GM04503 (cell line): ENCODE measurements at regions not wholly inside any gene's neighbourhood (a gene's known extent, or its start where the extent isn't known, plus 50 kb on each side); places are given as distances from the start of the nearest gene placed in this dataset.
"Not testable (repeated sequence)": the region's sequence is repeated elsewhere in the genome, so short reads cannot be mapped to it uniquely, and the experiment has no call there.

ENCODE experiments used
- DNase-seq: peaks from one replicate; pipeline ENCODE4 v3.0.0-alpha.2; 2012; ENCODE audit warnings: low read depth

DNA sequence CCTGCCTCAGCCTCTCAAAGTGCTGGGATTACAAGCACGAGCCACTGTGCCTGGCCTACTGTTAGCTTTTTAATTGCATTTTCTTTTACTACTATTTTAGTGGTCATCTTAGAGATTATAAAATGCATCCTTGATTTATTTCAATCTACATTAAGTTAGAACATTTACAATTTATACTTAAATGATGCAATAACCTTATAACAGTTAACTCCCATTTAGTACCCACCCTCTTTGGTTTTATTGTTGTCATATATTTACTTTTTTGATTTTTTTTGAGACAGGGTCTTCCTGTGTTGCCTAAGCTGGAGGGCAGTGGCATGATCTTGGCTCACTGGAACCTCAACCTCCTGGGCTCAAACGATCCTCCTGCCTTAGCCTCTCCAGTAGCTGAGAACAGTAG is 77.3 kb downstream of the PPCDC start:
- DNase-seq: no peak

DNA sequence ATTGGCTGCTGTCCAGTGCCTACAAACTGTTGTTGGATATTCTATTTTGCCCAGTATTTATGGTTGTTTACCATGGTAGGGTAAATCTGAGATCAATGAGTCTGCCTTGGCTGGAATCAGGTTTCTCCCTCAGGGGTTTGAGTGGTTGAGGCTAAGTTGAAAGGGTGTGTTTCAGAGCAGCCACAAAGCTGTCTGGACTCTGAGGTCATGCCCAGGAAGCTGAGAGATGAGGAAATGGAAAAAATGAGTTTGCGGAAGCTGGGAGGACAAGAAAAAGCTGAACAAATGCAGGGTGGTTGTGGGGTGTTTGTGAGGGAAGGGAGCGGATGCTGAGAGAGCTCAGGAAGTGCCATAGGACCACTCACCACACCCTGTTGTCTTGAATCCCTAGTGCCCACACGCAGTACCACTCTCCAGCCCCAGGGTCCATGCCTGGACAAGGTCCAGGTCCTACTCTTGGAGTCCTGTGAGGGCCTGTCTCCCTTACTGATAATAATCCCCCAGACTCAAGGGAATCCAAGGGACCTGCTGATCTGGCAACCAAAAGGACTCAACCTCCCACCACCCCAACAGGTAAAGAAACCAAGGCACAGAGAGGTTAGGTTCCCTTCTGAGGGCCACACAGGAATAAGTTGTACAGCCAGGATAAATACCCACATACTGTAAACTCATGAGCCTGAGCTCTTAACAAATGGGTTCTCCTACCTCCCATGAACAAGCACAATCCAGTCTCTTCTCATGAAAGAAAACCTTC is 81.6 kb downstream of the PPCDC start:
- DNase-seq: peak; percentile 63

DNA sequence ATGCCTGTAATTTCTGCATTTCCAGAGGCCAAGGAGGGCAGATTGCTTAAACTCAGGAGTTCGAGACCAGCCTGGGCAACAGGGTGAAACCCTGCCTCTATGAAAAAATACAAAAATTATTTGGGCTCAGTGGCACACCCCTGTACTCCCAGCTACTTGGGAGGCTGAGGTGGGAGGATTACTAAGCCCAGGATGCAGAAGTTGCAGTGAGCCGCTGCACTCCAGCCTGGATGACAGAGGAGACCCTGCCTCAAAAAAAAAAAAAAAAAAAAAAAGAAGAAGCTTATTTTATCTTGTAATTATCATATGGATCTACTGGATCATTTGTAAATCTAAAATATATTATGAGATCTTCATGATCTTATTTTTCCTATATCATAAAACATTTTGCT is 84.1 kb downstream of the PPCDC start:
- no peak for DNase-seq

DNA sequence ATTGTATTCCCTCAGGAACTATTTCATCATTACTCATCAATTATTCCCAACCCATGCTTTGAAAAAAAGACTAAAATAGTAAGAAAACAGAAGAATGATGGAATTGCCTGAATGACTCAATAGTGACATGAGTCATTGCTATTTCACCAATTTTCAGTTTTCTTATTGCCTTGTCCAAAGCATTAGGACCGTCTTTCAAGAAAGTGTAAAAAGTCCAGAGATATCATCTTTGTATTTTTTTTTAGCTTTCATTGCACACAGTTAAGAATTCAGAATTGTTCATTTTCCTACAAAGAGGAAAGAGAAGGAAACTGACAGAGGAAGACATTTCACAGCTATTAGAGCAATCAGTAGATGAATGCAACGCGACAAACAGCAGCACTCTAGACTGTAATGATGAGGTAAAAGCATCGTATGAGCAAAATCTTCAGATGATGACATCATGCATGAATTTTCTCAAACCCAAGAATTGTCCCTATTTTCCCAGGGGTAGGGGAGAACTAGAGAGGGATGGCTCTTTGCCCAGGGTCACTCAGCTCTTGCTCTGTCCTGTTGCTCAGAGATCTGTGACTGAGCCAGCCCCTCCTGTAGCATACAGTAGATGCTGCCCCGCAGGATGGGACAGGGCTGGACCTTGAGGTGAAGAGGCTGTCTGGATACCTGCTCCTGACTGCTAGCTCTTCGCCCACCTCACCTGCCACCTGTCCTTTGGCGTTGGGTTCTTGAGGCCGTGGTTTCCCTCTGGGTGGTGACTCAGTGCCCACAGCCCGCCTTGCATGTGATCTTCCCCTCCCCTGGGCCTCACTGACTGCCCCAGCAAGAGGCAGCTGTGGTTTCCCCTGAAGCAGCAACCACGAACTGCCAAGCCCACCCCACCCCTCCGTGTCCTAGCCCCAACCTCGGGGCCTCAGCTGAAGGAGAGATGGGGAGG is 84.8 kb downstream of the PPCDC start:
- peak; percentile 79 for DNase-seq

DNA sequence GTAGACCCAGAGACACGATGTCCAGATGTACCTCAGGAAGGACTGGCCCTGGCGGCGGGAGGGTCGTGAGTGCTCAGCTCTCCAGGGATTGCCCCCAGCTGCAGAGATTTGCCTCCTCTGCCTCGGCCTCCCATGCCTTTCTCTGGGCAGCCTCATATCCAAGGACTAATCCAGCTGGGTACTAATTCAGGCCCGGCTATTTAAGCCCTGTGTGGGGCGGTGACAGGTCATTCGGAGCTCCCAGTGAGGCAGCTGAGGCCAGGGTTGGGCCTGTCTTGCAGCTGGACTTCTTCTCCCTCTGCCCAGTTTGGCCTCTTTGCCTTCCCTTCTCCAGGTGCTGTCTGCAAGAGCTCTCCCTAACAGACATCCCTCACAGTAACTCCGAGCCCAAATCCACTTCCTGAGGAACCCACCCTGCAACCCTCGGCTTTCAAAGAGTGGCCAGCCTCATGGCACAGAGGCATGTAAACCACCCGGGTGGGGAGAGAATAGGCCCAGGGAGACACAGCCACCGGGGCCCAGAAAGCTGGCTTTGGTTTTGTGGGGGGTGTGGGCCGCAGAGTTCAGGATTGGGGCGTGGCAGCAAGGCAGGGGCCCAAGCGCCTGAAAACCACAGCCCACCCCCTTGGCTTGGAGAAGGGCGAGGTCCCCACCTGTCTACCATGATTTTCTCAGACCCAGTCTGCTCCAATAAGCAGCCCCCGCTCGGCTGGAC is 85.8 kb downstream of the PPCDC start:
- no peak for DNase-seq

DNA sequence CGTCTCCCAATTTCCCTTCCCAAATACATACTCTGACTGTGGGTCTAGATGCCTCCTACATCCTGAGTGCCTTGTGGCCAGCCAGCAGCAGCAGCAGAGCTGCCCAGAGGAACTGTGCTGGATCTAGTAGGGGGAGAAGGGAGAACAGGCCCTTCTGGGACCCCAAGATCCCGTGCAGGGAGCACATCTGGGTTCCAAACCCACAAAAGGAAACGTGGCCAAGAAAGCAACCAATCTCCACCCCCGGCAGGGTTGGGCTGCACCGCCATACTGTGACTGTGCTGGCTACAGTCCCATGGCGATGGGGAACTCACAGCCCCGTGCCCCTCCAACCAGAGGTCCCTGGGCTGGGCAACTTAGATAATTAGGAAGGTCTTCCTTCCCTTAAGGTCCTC is 86.3 kb downstream of the PPCDC start:
- DNase-seq: no peak

DNA sequence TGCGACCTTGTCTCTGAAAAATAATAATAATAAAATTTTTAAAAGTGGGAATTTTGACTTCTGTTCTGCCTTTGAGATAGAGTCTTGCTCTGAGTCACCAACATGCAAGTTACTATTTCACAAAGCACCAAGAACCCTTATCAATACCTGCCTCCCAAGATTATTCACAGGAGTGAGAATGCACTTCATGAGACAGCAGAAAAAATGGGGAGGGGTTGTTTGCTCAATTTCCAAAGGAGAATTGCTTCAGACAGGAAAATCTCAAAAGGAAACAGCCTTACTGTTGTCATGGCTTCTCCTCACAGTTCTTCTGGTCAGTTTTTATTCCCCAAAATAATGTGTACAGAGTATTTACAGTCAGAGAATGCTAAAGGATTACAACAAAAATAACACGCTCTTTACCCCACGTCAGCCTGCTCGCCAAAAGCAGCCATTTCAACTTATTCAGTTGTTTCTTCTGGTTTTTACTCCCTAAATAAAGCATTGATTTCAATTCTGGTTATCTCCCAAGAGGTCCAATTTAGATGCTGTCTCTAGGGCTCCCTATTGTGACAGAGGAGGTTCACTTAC is 89.0 kb downstream of the PPCDC start:
- DNase-seq: no peak

DNA sequence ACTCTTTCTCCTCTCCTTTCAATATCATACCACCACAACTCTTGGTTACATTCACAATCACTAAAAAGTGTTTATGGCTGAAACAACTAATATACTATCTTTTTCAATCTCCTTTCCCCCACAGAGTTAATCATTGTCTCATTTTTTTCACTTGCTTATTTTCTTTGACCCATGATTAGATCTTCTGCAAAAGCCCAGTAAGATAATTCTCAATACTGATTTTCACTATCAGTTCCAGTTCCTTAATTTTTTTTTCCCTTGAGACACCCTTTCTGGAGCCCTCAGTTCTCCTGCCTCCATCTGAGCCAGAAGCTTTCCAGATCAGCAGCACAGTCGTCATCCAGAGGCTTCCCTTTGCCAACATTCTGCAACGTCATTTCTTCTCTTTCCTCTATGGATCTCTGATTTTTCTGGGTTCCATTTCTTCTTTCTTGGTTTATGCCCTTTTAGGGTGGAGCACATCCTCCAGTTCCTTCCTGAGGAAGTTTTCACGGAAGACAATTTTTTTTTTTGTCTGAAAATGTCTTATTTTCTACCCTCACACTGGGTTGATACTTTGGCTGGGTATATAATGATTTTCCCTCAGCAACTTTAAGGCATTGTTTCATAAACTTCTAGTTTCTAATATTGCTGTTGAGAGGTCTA is 88.7 kb upstream of the C15orf39 start:
- no peak for DNase-seq

DNA sequence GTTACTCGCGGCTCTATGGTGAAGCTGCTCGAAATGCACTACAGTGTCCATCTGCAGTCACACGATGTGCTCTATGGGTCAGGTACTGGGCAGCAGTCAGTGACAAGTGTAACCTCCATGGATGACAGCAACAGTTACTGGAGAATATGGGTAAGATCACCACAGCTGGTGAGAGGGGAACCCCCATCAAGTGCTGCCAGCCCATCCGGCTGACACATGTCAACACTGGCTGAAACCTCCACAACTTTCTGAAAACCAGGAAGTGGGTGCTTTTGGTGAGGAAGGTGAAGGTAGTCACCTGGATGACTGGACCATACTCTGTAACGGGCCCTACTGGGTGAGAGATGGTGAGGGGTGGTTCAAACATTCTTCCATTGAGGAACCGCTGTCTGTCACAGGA is 87.4 kb upstream of the C15orf39 start:
- DNase-seq: no peak

DNA sequence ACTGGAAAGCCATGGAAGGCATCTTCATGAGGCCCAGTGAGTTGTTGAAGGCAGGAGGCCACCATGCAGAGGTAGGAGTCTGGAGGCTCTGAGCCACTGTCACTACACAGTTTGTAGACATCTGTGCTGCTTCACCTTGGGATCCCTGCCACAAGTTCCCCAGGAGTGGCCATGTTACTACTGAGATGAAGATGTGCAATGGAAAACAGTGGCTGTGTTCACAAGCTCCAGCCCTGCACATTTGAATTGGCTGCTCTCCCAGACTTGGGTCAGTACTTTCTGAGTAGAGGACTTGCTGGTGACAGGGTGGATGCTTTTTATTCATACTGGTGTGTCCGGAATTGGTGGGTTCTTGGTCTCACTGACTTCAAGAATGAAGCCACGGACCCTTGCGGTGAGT is 86.9 kb upstream of the C15orf39 start:
- DNase-seq: no peak

DNA sequence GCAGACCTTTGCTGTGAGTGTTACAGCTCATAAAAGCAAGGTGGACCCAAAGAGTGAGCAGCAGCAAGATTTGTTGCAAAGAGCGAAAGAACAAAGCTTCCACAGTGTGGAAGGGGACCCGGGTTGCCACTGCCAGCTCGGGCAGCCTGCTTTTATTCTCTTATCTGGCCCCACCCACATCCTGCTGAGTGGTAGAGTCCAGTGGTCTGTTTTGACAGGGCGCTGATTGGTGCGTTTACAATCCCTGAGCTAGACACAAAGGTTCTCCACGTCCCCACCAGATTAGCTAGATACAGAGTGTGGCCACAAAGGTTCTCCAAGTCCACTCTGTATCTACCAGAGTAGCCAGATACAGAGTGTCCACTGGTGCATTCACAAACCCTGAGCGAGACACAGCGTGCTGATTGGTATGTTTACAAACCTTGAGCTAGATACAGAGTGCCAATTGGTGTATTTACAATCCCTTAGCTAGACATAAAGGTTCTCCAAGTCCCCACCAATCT is 86.2 kb upstream of the C15orf39 start:
- DNase-seq: not testable (repeated sequence)

DNA sequence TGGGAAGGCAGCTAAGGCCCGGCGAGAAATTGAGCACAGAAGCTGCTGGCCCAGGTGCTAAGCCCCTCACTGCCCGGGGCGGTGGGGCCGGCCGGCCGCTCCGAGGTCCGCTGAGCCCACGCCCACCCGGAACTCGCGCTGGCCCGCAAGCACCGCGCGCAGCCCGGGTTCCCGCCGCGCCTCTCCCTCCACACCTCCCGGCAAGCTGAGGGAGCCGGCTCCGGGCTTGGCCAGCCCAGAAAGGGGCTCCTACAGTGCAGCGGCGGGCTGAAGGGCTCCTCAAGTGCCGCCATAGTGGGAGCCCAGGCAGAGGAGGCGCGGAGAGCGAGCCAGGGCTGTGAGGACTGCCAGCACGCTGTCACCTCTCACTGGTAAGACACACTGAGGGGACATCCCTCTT is 85.5 kb upstream of the C15orf39 start:
- not testable (repeated sequence) for DNase-seq

DNA sequence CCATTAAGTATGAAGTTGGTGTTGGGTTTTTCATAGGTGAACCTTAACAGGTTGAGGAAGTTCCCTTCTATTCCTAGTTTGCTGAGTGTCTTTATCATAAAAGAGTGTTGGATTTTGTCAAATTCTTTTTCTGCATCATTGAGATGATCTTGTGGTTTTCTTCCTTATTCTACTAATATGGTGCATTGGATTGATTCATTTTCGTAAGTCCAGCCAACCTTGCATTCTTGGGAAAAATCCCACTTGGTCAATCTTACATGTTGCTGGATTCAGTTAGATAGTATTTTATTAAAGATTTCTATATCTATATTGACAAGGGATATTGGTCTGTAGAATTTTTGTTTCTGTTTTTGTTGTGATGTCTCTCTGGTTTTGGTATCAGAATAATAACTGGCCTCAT is 83.7 kb upstream of the C15orf39 start:
- no peak for DNase-seq

DNA sequence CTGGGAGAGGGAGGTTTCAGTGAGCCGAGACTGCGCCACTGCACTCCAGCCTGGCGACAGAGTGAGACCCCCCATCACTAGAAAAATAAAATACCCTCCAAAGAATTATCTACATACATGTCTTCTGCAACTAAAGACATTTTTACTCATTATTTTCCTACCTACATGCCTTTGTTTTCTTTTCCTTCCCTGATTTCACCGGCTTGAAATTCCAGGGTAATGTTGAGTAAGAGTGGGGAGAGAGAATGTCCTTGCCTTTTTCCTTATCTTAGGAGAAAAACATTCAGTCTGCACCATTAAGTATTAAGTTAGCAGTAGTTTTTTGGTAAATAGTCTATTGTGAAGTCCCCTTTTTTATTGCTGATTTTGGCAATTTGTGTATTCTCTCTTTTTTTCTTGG is 82.4 kb upstream of the C15orf39 start:
- not testable (repeated sequence) for DNase-seq

DNA sequence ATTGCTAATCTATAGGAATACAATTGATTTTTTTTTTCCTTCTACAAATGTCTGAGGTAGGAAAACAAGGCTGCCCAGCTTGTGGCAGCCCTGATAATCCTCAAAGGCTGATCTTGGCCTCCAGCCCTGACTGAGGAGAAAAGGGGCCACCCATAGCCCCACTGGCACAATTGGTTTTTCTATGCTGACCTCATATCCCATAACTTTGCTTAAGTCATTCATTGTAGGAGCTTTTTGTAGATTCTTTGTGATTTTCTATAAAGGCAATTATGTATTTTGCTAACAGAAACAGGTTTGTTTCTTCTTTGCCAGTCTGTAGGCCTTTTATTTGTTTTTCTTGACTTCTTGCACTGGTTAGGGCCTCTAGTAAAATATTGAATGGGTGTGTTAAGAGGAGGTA is 80.2 kb upstream of the C15orf39 start:
- DNase-seq: no peak

DNA sequence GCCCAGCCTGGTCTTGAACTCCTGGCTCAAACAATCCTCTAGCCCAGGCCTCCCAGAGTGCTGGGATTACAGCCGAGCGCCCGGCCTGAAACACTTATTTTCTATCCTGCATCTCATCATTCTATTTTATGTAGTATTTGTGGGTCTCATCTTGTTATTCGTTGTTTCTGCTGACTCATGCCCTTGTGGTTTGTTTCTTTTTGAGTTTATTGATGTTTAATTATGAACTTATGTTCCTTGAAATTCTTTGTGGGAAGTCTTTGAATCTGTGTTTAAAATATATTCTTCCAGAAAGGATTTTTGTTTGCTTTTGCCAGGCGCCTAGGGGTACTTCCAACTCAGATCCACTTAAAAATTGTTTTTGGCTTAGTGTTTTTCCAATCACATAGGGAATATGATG is 78.3 kb upstream of the C15orf39 start:
- peak; percentile 88 for DNase-seq

DNA sequence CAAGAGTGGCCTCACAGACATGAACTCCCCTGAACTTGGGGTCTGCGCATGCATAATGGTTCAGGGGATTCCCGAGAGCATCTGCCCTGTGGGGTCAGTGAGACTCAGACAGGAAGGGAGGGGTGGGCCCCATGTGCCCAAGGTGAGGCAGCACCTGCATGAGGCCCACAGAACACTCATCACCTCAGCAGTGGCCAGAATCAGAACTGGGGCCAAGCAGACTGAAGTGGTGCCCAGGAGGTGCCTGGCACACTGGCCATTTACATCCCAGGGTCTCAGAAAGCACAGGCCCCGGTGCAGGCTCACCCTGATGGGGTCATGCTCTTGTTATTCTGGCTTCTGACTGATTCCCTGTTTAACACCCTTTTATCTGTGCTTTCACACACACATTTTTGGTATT is 77.4 kb upstream of the C15orf39 start:
- DNase-seq: not testable (repeated sequence)

DNA sequence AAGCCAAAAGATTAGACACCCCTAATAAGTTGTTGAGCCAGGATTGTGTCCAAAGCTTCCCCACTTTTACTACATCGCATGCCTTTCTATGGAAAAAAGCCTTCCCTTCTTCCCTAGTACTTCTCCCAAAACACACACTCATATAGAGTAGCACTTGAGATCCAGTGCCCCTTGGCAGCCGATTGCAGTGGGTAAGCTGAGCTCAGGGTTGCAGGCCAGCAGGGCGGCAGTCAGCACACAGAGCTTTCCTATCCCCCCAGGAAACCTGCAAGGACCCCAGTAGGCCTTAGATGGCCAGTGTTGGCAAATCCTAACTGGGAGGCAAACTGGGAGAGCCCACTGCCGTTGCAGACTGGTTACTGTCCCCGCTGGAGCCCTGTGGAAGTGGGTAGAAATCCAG is 75.7 kb upstream of the C15orf39 start:
- no peak for DNase-seq

DNA sequence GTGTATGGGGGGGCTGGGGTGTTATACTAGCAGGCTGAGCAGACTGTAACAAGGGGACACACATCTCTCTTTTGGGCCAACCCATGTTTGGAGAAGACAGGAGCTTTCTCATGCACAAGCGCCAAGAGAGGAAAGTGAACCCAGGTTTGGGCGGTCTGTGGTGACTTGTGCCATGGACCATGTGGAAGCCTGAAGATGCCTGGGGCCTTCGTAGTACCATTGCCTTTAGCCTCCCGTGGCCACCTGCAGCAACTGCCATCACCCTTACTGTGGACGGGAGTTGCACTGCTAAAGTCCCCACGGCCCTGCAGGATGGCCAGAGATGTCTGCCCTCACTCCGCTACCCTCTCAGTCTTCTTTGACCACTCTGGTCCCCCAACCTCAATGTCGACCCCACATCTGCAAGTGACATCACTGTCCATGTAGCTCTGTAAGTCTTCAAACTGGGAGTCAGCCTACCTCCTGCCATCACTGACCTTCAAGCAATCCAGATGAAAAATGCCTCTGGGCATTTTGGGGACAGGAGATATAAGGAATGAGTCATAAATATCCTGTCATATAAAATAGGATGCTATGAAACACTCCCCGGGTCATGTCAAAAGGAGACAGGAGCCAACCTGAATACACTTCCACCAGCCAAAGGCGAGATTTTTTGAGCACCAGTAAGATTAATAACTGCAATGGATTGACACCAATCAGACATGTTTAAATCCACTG is 74.7 kb upstream of the C15orf39 start:
- DNase-seq: no peak

DNA sequence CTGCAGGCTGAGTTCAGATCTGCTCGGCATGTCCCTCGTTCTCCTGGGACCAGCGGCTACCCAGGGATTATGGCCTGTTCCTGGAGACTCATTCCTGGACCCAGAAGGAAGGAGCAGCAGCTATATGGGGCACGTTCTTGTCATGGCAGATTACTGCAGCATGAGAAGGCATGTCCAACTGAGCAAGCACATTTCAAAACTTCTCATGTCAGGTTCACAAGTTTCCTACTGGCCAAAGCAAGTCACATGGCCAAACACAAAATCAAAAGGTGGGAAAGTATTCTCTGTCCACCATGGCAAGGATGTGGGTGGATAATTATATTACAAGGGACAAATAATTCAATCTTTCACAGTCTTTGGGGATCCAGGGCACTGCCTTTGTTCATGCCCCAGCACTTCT is 71.9 kb upstream of the C15orf39 start:
- DNase-seq: no peak

DNA sequence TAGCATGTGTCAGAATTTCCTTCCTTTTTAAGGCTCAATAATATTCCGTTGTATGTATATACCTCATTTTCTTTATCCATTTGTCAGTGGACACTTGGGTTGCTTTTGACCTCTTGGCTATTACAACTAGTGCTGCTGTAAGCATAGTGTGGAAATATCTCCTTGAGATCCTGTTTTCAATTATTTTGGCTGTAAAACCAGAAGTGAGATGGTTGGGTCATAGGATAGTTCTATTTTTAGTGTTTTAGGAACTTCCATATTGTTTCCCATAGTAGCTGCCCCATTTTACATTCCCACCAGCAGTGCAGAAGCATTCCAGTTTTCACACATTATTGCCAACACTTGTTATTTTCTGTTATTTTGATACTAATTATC is 70.4 kb upstream of the C15orf39 start:
- DNase-seq: no peak
